Panc1 (cell line): ENCODE measurements at regions not wholly inside any gene's neighbourhood (a gene's known extent, or its start where the extent isn't known, plus 50 kb on each side); places are given as distances from the start of the nearest gene placed in this dataset.

ENCODE experiments used
- ATAC-seq: fragments of 200-7000 bp; cut with Tn5 transposase; 2 replicates; pipeline ENCODE4 v1.9.1; 2020; ENCODE audit warnings: mild to moderate bottlenecking, moderate library complexity
- BruUV-seq: library from RNA; stranded (reverse); fragments of 400-500 nt; replicated peaks from 2 replicates; lab custom pipeline; 2021; lab: Mats Ljungman, UMichigan
- CTCF ChIA-PET: fragments of 300-600 bp; sonication (Branson Sonifier 250); formaldehyde crosslinking; loops from one replicate; lab custom pipeline; 2022; ENCODE audit warnings: antibody characterized with exemption; lab: Charles Lee
- POLR2A ChIA-PET: fragments of 300-600 bp; sonication (Branson Sonifier 250); formaldehyde crosslinking; loops from one replicate; lab custom pipeline; 2022; ENCODE audit warnings: antibody characterized with exemption; lab: Charles Lee
- DNase-seq: peaks from one replicate; pipeline ENCODE4 v3.0.0-alpha.2; 2010; ENCODE audit warnings: low read depth, low spot score
- H3K27ac ChIP-seq: 2 replicates; pipeline ENCODE4 v1.5.1; 2011; ENCODE audit warnings: mild to moderate bottlenecking, low read length, inconsistent platforms
- H3K27me3 ChIP-seq: fragments of 200-500 bp; sonication (Bioruptor generic); 2 replicates; pipeline ENCODE4 v1.6.0; 2014; ENCODE audit warnings: low read length, inconsistent platforms; ENCODE audit not compliant: control insufficient read depth, insufficient read depth
- H3K36me3 ChIP-seq: fragments of 200-500 bp; sonication (Bioruptor generic); 2 replicates; pipeline ENCODE4 v1.5.1; 2014; ENCODE audit warnings: inconsistent platforms, mild to moderate bottlenecking, low read length, moderate library complexity; ENCODE audit not compliant: control insufficient read depth, insufficient read depth
- H3K4me1 ChIP-seq: 2 replicates; pipeline ENCODE4 v1.5.1; 2011; ENCODE audit warnings: inconsistent platforms, mild to moderate bottlenecking, low read length, moderate library complexity; ENCODE audit not compliant: control insufficient read depth, insufficient read depth
- H3K4me3 ChIP-seq, 2 experiments: 2 replicates each; pipeline ENCODE4 v1.5.1; 2011 to 2012; ENCODE audit warnings: low read depth in 2 of 2, low read length in 2 of 2, mild to moderate bottlenecking in 2 of 2, inconsistent platforms in 1 of 2, moderate library complexity in 1 of 2
- H3K9me3 ChIP-seq: fragments of 200-500 bp; sonication (Bioruptor generic); 2 replicates; pipeline ENCODE4 v1.5.1; 2014; ENCODE audit warnings: low read depth, mild to moderate bottlenecking, inconsistent platforms, low read length, moderate library complexity; ENCODE audit not compliant: control insufficient read depth, insufficient read depth
- POLR2AphosphoS5 ChIP-seq: IDR thresholded peaks from 2 replicates; pipeline ENCODE4 v1.6.1; 2012; ENCODE audit warnings: mild to moderate bottlenecking, low read depth, low read length, moderate library complexity
- TCF7L2 ChIP-seq: IDR thresholded peaks from 2 replicates; pipeline ENCODE4 v1.6.1; 2011; ENCODE audit warnings: mild to moderate bottlenecking, low read depth, low read length, inconsistent platforms
- in situ Hi-C: cut with HindIII; loops from 2 replicates; pipeline ENCODE4 v1.10.0; 2016; ENCODE audit warnings: low sequenced_read_pairs, low pct_unique_long_range_greater_than_20kb
- intact Hi-C: fragments of 100-400 bp; cut with micrococcal nuclease; formaldehyde crosslinking; loops from one replicate; pipeline ENCODE4 v1.10.0; 2022; ENCODE audit not compliant: unreplicated experiment
- TF ChIP-seq, protein P1 (sequence below), 2 experiments: IDR thresholded peaks; 2 replicates each; pipeline ENCODE4 v1.6.1; 2011 to 2012; ENCODE audit warnings: low read depth in 2 of 2, control low read depth in 1 of 2, low read length in 1 of 2, mild to moderate bottlenecking in 1 of 2, moderate library complexity in 1 of 2; ENCODE audit not compliant: insufficient read depth in 1 of 2

DNA sequence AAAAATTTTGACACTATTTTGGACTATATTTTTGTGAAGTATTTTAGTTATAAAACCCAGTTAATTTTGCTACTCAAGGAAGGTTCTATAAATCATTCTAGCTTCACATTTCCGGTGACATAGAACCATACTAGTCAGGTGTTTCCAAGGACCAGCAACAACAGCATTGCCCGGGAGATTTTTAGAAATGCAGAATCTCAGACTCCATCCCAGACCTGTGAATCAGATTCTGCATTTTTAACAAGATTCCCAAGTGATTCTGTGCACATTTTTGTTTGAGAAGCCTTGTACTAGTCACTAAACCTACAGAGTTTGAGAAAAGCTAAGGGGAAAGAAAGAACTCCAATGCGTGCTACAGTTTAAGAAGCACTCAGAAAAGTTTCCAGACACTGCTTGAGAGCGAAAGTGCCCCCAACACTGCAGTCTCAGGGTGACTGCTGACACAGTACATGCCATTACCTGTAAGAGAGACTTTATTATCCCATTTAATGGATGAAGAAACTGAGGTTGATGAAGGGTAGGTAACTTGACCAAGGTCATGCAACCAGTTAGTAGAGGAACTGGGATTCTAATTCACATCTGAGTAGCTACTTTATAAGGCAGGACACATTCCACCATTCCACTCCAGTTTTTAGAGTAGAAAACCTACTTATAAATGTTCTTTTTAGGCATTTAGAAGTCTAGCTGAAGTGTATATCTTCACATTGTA is 49.7 kb upstream of the USP3 start:
- Histone ChIP-seq H3K27ac (no peak overlapping the region), H3K4me3 (no peak overlapping the region), H3K27me3 (no peaks in the 10 kb centered on the region), H3K9me3 (no peaks in the 10 kb centered on the region), H3K36me3 (no peaks in the 10 kb centered on the region), H3K4me1 (no peaks in the 10 kb centered on the region)
- intact Hi-C loops (no loop called here), in situ Hi-C loops (no loop called here)
- TF ChIP-seq, protein P1, sequence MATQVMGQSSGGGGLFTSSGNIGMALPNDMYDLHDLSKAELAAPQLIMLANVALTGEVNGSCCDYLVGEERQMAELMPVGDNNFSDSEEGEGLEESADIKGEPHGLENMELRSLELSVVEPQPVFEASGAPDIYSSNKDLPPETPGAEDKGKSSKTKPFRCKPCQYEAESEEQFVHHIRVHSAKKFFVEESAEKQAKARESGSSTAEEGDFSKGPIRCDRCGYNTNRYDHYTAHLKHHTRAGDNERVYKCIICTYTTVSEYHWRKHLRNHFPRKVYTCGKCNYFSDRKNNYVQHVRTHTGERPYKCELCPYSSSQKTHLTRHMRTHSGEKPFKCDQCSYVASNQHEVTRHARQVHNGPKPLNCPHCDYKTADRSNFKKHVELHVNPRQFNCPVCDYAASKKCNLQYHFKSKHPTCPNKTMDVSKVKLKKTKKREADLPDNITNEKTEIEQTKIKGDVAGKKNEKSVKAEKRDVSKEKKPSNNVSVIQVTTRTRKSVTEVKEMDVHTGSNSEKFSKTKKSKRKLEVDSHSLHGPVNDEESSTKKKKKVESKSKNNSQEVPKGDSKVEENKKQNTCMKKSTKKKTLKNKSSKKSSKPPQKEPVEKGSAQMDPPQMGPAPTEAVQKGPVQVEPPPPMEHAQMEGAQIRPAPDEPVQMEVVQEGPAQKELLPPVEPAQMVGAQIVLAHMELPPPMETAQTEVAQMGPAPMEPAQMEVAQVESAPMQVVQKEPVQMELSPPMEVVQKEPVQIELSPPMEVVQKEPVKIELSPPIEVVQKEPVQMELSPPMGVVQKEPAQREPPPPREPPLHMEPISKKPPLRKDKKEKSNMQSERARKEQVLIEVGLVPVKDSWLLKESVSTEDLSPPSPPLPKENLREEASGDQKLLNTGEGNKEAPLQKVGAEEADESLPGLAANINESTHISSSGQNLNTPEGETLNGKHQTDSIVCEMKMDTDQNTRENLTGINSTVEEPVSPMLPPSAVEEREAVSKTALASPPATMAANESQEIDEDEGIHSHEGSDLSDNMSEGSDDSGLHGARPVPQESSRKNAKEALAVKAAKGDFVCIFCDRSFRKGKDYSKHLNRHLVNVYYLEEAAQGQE (IDR thresholded peaks at IDR 0.05; ENCODE audit: insufficient read depth in 1 of 2, low read depth in 2 of 2, low read length in 1 of 2) = no peak
- TF ChIP-seq TCF7L2 = no peak
- TF ChIP-seq POLR2AphosphoS5 = no peak
- BruUV-seq = no TSS peak
- POLR2A ChIA-PET = no interaction called here
- CTCF ChIA-PET = no interaction called here
- DNase-seq (no peak), ATAC-seq (no peak)
